ENCODE measurements at regions not wholly inside any gene's neighbourhood (a gene's known extent, or its start where the extent isn't known, plus 50 kb on each side); places are given as distances from the start of the nearest gene placed in this dataset.
A peak's percentile ranks its signal among the peaks of the same experiment; 100 is the strongest.

GRCh38 chr11:134696455-134696854 is 284.4 kb upstream of the B3GAT1 start:
- TF ChIP-seq BACH2 (CRISPR knock-in tag; IDR thresholded peaks at IDR 0.05; ENCODE audit: borderline replicate concordance) = no peak
- TF ChIP-seq TOX (CRISPR knock-in tag; IDR thresholded peaks at IDR 0.05; ENCODE audit: borderline replicate concordance) = no peak
- TF ChIP-seq ZNF565 (CRISPR knock-in tag; conservative IDR thresholded peaks at IDR 0.05; ENCODE audit: low read depth) = no peak
- TF ChIP-seq SNAI2 (CRISPR knock-in tag; IDR thresholded peaks at IDR 0.05) = no peak
- TF ChIP-seq PATZ1 (CRISPR knock-in tag; IDR thresholded peaks at IDR 0.05; ENCODE audit: borderline replicate concordance) = no peak
- no peak for TF ChIP-seq ARNTL (CRISPR knock-in tag; IDR thresholded peaks at IDR 0.05; ENCODE audit: borderline replicate concordance, low read depth)
- no peak for TF ChIP-seq OSR1 (CRISPR knock-in tag; IDR thresholded peaks at IDR 0.05)
- TF ChIP-seq CSDC2 (CRISPR knock-in tag; IDR thresholded peaks at IDR 0.05) = no peak
- no peak for TF ChIP-seq ZNF8 (CRISPR knock-in tag; IDR thresholded peaks at IDR 0.05)
- TF ChIP-seq RARB (CRISPR knock-in tag; IDR thresholded peaks at IDR 0.05) = no peak
- no peak for TF ChIP-seq ZFP30 (CRISPR knock-in tag; IDR thresholded peaks at IDR 0.05)
- no peak for ATAC-seq

GRCh38 chr11:134691985-134692384 is 279.9 kb upstream of the B3GAT1 start:
- no peak for ATAC-seq
- TF ChIP-seq ISL1 (CRISPR knock-in tag; IDR thresholded peaks at IDR 0.05) (peak; percentile 75), ZFP3 (CRISPR knock-in tag; IDR thresholded peaks at IDR 0.05) (peak; percentile 66; the same call in 1 of the 2 replicates), SNAI2 (CRISPR knock-in tag; IDR thresholded peaks at IDR 0.05) (no peak), ZNF565 (CRISPR knock-in tag; conservative IDR thresholded peaks at IDR 0.05; ENCODE audit: low read depth) (no peak), POU6F1 (CRISPR knock-in tag; IDR thresholded peaks at IDR 0.05; ENCODE audit: borderline replicate concordance, low read depth) (no peak), BACH2 (CRISPR knock-in tag; IDR thresholded peaks at IDR 0.05; ENCODE audit: borderline replicate concordance) (no peak; the same call in 1 of the 2 replicates), OSR1 (CRISPR knock-in tag; IDR thresholded peaks at IDR 0.05) (no peak), PATZ1 (CRISPR knock-in tag; IDR thresholded peaks at IDR 0.05; ENCODE audit: borderline replicate concordance) (peak; percentile 38; the same call in 1 of the 2 replicates)

GRCh38 chr11:134691295-134691873 is 279.3 kb upstream of the B3GAT1 start:
- no peak for ATAC-seq
- no peak for TF ChIP-seq ZNF70 (CRISPR knock-in tag; IDR thresholded peaks at IDR 0.05)
- TF ChIP-seq GLIS3 (CRISPR knock-in tag; IDR thresholded peaks at IDR 0.05) = no peak
- TF ChIP-seq PPARA (CRISPR knock-in tag; IDR thresholded peaks at IDR 0.05; ENCODE audit: borderline replicate concordance) = no peak
- no peak for TF ChIP-seq RARB (CRISPR knock-in tag; IDR thresholded peaks at IDR 0.05)
- no peak for TF ChIP-seq CSDC2 (CRISPR knock-in tag; IDR thresholded peaks at IDR 0.05)

GRCh38 chr11:134689886-134690285 is 277.8 kb upstream of the B3GAT1 start:
- ATAC-seq = no peak
- TF ChIP-seq GLIS3 (CRISPR knock-in tag; IDR thresholded peaks at IDR 0.05) (no peak), ESRRG (CRISPR knock-in tag; IDR thresholded peaks at IDR 0.05) (no peak), TCF4 (CRISPR knock-in tag; IDR thresholded peaks at IDR 0.05; ENCODE audit: borderline replicate concordance) (no peak), SNAI2 (CRISPR knock-in tag; IDR thresholded peaks at IDR 0.05) (no peak), ZC3H10 (CRISPR knock-in tag; IDR thresholded peaks at IDR 0.05) (no peak), TSHZ2 (CRISPR knock-in tag; IDR thresholded peaks at IDR 0.05) (no peak), ISL1 (CRISPR knock-in tag; IDR thresholded peaks at IDR 0.05) (no peak), OSR1 (CRISPR knock-in tag; IDR thresholded peaks at IDR 0.05) (no peak), CSRNP3 (CRISPR knock-in tag; IDR thresholded peaks at IDR 0.05) (no peak), ZFP30 (CRISPR knock-in tag; IDR thresholded peaks at IDR 0.05) (no peak), ZFP3 (CRISPR knock-in tag; IDR thresholded peaks at IDR 0.05) (no peak), ZNF565 (CRISPR knock-in tag; conservative IDR thresholded peaks at IDR 0.05; ENCODE audit: low read depth) (no peak), ZNF70 (CRISPR knock-in tag; IDR thresholded peaks at IDR 0.05) (no peak), TOX (CRISPR knock-in tag; IDR thresholded peaks at IDR 0.05; ENCODE audit: borderline replicate concordance) (no peak), CSDC2 (CRISPR knock-in tag; IDR thresholded peaks at IDR 0.05) (no peak), PATZ1 (CRISPR knock-in tag; IDR thresholded peaks at IDR 0.05; ENCODE audit: borderline replicate concordance) (no peak), ZNF8 (CRISPR knock-in tag; IDR thresholded peaks at IDR 0.05) (no peak), PPARA (CRISPR knock-in tag; IDR thresholded peaks at IDR 0.05; ENCODE audit: borderline replicate concordance) (no peak)
